Esophagus squamous epithelium (tissue), 4 donors: ENCODE measurements at regions not wholly inside any gene's neighbourhood (a gene's known extent, or its start where the extent isn't known, plus 50 kb on each side); places are given as distances from the start of the nearest gene placed in this dataset.

Experiments used
- POLR2A ChIP-seq, 4 donors: fragments of 450-650 bp; IDR thresholded peaks; one replicate each; pipeline ENCODE4 v1.6.1; 2017; ENCODE audit warnings: antibody characterized with exemption in 4 of 4, mild to moderate bottlenecking in 4 of 4, moderate library complexity in 3 of 4
- TF ChIP-seq, protein P1 (sequence below), 6 experiments: fragments of 450-650 bp in 4 of 6; fragments of 200-600 bp in 2 of 6; sonication (generic) in 2 of 6; IDR thresholded peaks; one replicate each; pipeline ENCODE4 v1.5.1; 2016 to 2019; ENCODE audit warnings: antibody characterized with exemption in 6 of 6, mild to moderate bottlenecking in 4 of 6, moderate library complexity in 4 of 6

GRCh38 chr18:5604778-5605177 lies 61.0 kb upstream of the EPB41L3 start:
- TF ChIP-seq, protein P1, sequence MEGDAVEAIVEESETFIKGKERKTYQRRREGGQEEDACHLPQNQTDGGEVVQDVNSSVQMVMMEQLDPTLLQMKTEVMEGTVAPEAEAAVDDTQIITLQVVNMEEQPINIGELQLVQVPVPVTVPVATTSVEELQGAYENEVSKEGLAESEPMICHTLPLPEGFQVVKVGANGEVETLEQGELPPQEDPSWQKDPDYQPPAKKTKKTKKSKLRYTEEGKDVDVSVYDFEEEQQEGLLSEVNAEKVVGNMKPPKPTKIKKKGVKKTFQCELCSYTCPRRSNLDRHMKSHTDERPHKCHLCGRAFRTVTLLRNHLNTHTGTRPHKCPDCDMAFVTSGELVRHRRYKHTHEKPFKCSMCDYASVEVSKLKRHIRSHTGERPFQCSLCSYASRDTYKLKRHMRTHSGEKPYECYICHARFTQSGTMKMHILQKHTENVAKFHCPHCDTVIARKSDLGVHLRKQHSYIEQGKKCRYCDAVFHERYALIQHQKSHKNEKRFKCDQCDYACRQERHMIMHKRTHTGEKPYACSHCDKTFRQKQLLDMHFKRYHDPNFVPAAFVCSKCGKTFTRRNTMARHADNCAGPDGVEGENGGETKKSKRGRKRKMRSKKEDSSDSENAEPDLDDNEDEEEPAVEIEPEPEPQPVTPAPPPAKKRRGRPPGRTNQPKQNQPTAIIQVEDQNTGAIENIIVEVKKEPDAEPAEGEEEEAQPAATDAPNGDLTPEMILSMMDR (IDR thresholded peaks at IDR 0.05), result peak in 1 of 6 experiments; percentile 11
- no peak for TF ChIP-seq POLR2A (IDR thresholded peaks at IDR 0.05)
